Adrenal gland (tissue), 9 donors: ENCODE measurements at regions not wholly inside any gene's neighbourhood (a gene's known extent, or its start where the extent isn't known, plus 50 kb on each side); places are given as distances from the start of the nearest gene placed in this dataset.

Experiments used
- DNase-seq, 7 donors: peaks; one replicate each; pipeline ENCODE4 v3.0.0-alpha.2; 2019 to 2020
- H3K27ac ChIP-seq, 5 donors: fragments of 200-600 bp; sonication (generic) in 4 of 5; 1 replicate in 3 of 5; 2 replicates in 2 of 5; pipeline versions ENCODE4 v1.5.1 to v1.8.0; 2016 to 2020; ENCODE audit warnings: mild to moderate bottlenecking in 1 of 5
- H3K27me3 ChIP-seq: fragments of 200-600 bp; 2 replicates; pipeline ENCODE4 v1.8.0; 2021
- H3K36me3 ChIP-seq, 2 donors: fragments of 200-600 bp; replicated peaks in 1 of 2; 1 replicate in 1 of 2; 2 replicates in 1 of 2; pipeline versions ENCODE4 v1.5.1 to v1.8.0; 2018 to 2022
- H3K4me1 ChIP-seq, 2 donors: fragments of 200-600 bp; replicated peaks in 1 of 2; 1 replicate in 1 of 2; 2 replicates in 1 of 2; pipeline versions ENCODE4 v1.5.1 to v1.8.0; 2018 to 2021
- H3K4me3 ChIP-seq, 4 donors: fragments of 200-600 bp; sonication (generic) in 3 of 4; one replicate each; pipeline ENCODE4 v1.5.1; 2016 to 2018
- H3K9me3 ChIP-seq, 3 donors: fragments of 200-600 bp; sonication (generic) in 1 of 3; replicated peaks in 1 of 3; 1 replicate in 2 of 3; 2 replicates in 1 of 3; pipeline versions ENCODE4 v1.5.1 to v1.8.0; 2016 to 2021
- CTCF ChIP-seq, 6 experiments: fragments of 450-650 bp in 4 of 6; fragments of 200-600 bp in 2 of 6; sonication (generic) in 1 of 6; IDR thresholded peaks; 1 replicate in 5 of 6; 2 replicates in 1 of 6; pipeline versions ENCODE4 v1.5.1 to v1.8.0; 2016 to 2021; ENCODE audit warnings: antibody characterized with exemption in 6 of 6, mild to moderate bottlenecking in 2 of 6, moderate library complexity in 1 of 6
- POLR2A ChIP-seq, 2 donors: fragments of 450-650 bp; IDR thresholded peaks; one replicate each; pipeline ENCODE4 v1.6.1; 2017; ENCODE audit warnings: antibody characterized with exemption in 2 of 2, mild to moderate bottlenecking in 2 of 2, moderate library complexity in 1 of 2
- WGBS, 4 donors: extraction: QIAGEN DNeasy Blood & Tissue Kit in 2 of 4; methylation state at CpG; one replicate each; pipeline versions ENCODE4 v1.1.5 to v1.1.7; 2013 to 2017; 5-methylcytosine and 5-hydroxymethylcytosine counted together
- intact Hi-C, 2 donors: fragments of 100-400 bp; cut with DNase I; formaldehyde crosslinking; loops; one replicate each; pipeline versions ENCODE4 v1.14.1 to v1.15.0; 2022 to 2023
- donor health status: healthy with polysubstance abuse.
- donor health status: Bipolar disorder and iron deficiency.
- donor health status: DM: yes; HTN: yes; CAD: no.
- donor health status: DM: no; HTN: no; CAD: no.
- donor health status: DM: no; HTN: no; CAD: no.

- intact Hi-C loops, result loop anchor here in 1 of 2 donors (10.0 kb wide), 1 partner anchor 475 kb away; no protein-coding TSS in a partner anchor
- Histone ChIP-seq H3K27me3 (no peaks in the 10 kb centered on the region), H3K4me3 (no peak overlapping the region), H3K27ac (no peak overlapping the region), H3K36me3 (no peaks in the 10 kb centered on the region), H3K4me1 (no peaks in the 10 kb centered on the region), H3K9me3 (no peaks in the 10 kb centered on the region)
- DNase-seq, result no peak
- no peak for TF ChIP-seq CTCF (IDR thresholded peaks at IDR 0.05)
- TF ChIP-seq POLR2A (IDR thresholded peaks at IDR 0.05), result no peak
Measured at GRCh38 chr2:129860088-129860487, 119.4 kb upstream of the RAB6C start.

- TF ChIP-seq CTCF (IDR thresholded peaks at IDR 0.05) (no peak), POLR2A (IDR thresholded peaks at IDR 0.05) (no peak)
- no peak for DNase-seq
- WGBS, 4 donors, result 89 to 96% (median 90%) methylated on average over 10 of the region's 10 CpGs
- Histone ChIP-seq H3K27ac (no peak overlapping the region), H3K36me3 (no peaks in the 10 kb centered on the region), H3K27me3 (no peaks in the 10 kb centered on the region), H3K4me1 (no peaks in the 10 kb centered on the region), H3K4me3 (no peak overlapping the region), H3K9me3 (no peaks in the 10 kb centered on the region)
- intact Hi-C loops, result loop anchor here in 1 of 2 donors (10.0 kb wide), 1 partner anchor 473 kb away; no protein-coding TSS in a partner anchor
Measured at GRCh38 chr2:129861666-129862288, 117.7 kb upstream of the RAB6C start.

GRCh38 chr2:129862668-129863067, 116.8 kb upstream of the RAB6C start:
- Histone ChIP-seq H3K4me3 (no peak overlapping the region), H3K27ac (no peak overlapping the region), H3K27me3 (no peaks in the 10 kb centered on the region), H3K36me3 (no peaks in the 10 kb centered on the region), H3K4me1 (no peaks in the 10 kb centered on the region), H3K9me3 (no peaks in the 10 kb centered on the region)
- 83 to 93% (median 92%) methylated on average over 8 of the region's 8 CpGs for WGBS, 4 donors
- intact Hi-C loops, result loop anchor here in 1 of 2 donors (10.0 kb wide), 1 partner anchor 472 kb away; no protein-coding TSS in a partner anchor
- DNase-seq, result no peak
- TF ChIP-seq POLR2A (IDR thresholded peaks at IDR 0.05) (no peak), CTCF (IDR thresholded peaks at IDR 0.05) (no peak)

- Histone ChIP-seq H3K27me3 (no peaks in the 10 kb centered on the region), H3K27ac (no peak overlapping the region), H3K4me1 (no peaks in the 10 kb centered on the region), H3K9me3 (no peaks in the 10 kb centered on the region), H3K36me3 (no peaks in the 10 kb centered on the region), H3K4me3 (no peak overlapping the region)
- WGBS, 4 donors, result 86 to 100% (median 95%) methylated on average over 1 to 3 of the region's 3 CpGs
- DNase-seq, result no peak
- intact Hi-C loops, result loop anchor here in 1 of 2 donors (10.0 kb wide), 1 partner anchor 471 kb away; no protein-coding TSS in a partner anchor
- TF ChIP-seq POLR2A (IDR thresholded peaks at IDR 0.05), result no peak
Measured at GRCh38 chr2:129863350-129863749, 116.1 kb upstream of the RAB6C start.

- H3K36me3 ChIP-seq, result no peaks in the 10 kb centered on the region
- H3K27me3 ChIP-seq, result no peaks in the 10 kb centered on the region
- no peak overlapping the region for H3K27ac ChIP-seq
- H3K4me1 ChIP-seq, result no peaks in the 10 kb centered on the region
- TF ChIP-seq POLR2A (IDR thresholded peaks at IDR 0.05) (no peak), CTCF (IDR thresholded peaks at IDR 0.05) (no peak)
- H3K4me3 ChIP-seq, result no peak overlapping the region
- no peak for DNase-seq
- no peaks in the 10 kb centered on the region for H3K9me3 ChIP-seq
- intact Hi-C loops, result loop anchor here in 1 of 2 donors (10.0 kb wide), 1 partner anchor 470 kb away; no protein-coding TSS in a partner anchor
- 83 to 96% (median 92%) methylated on average over 1 of the region's 1 CpG for WGBS, 4 donors
Measured at GRCh38 chr2:129864719-129865118, 114.7 kb upstream of the RAB6C start.
